HCT116 (cell line): ENCODE measurements at regions not wholly inside any gene's neighbourhood (a gene's known extent, or its start where the extent isn't known, plus 50 kb on each side); places are given as distances from the start of the nearest gene placed in this dataset.

Source experiments
- ATAC-seq: fragments of 200-7000 bp; cut with Tn5 transposase; 2 replicates; pipeline ENCODE4 v1.9.1; 2020; ENCODE audit warnings: mild to moderate bottlenecking, moderate library complexity
- BruUV-seq: library from RNA; stranded (reverse); fragments of 400-500 nt; replicated peaks from 2 replicates; lab custom pipeline; 2021; lab: Mats Ljungman, UMichigan
- CTCF ChIA-PET: fragments of 300-600 bp; sonication (Branson Sonifier 250); formaldehyde crosslinking; loops from one replicate; lab custom pipeline; 2021; ENCODE audit warnings: antibody characterized with exemption; lab: Charles Lee
- POLR2A ChIA-PET: fragments of 300-600, 350-600 bp; sonication (Branson Sonifier 250); formaldehyde crosslinking; loops from one replicate; lab custom pipeline; 2021; ENCODE audit warnings: antibody characterized with exemption; lab: Charles Lee
- RAD21 ChIA-PET, 2 experiments: fragments of 300-600 bp; sonication (Branson Sonifier 250); formaldehyde crosslinking; loops; one replicate each; lab custom pipeline; 2023; ENCODE audit warnings: low total read pairs in 2 of 2; ENCODE audit not compliant: uncharacterized antibody in 2 of 2, unreplicated experiment in 2 of 2, low non-redundant PET in 1 of 2; lab: Charles Lee
- DNase-seq: peaks from one replicate; pipeline ENCODE4 v3.0.0-alpha.2; 2010; ENCODE audit warnings: low read depth, low spot score
- H2AFZ ChIP-seq: fragments of 200-600 bp; shearing (Covaris generic), sonication (generic); 2 replicates; pipeline ENCODE4 v1.6.1; 2017; ENCODE audit warnings: low read depth, mixed run types, mixed read lengths, antibody characterized with exemption, low read length; ENCODE audit not compliant: poor library complexity, severe bottlenecking
- H3K27ac ChIP-seq: 2 replicates; pipeline ENCODE4 v1.5.1; 2012; ENCODE audit warnings: low read depth, low read length
- H3K27me3 ChIP-seq: fragments of 200-600 bp; sonication (generic); 2 replicates; pipeline ENCODE4 v1.6.1; 2016; ENCODE audit warnings: mixed run types, low read length, mixed read lengths; ENCODE audit not compliant: insufficient read depth
- H3K36me3 ChIP-seq, 2 experiments: fragments of 200-500 bp in 1 of 2; fragments of 200-600 bp in 1 of 2; sonication (Bioruptor generic) in 1 of 2; sonication (generic) in 1 of 2; 2 replicates each; pipeline versions ENCODE4 v1.5.1 to v1.6.1; 2014 to 2016; ENCODE audit warnings: low read length in 2 of 2, inconsistent platforms in 1 of 2, mixed read lengths in 1 of 2, mixed run types in 1 of 2; ENCODE audit not compliant: insufficient read depth in 2 of 2, control insufficient read depth in 1 of 2
- H3K4me1 ChIP-seq, 2 experiments: fragments of 200-600 bp in 1 of 2; sonication (generic) in 1 of 2; 2 replicates each; pipeline versions ENCODE4 v1.5.1 to v1.6.1; 2012 to 2017; ENCODE audit warnings: low read length in 2 of 2, inconsistent platforms in 1 of 2, mild to moderate bottlenecking in 1 of 2, mixed read lengths in 1 of 2, mixed run types in 1 of 2, moderate library complexity in 1 of 2; ENCODE audit not compliant: insufficient read depth in 2 of 2, control insufficient read depth in 1 of 2
- H3K4me2 ChIP-seq: fragments of 200-600 bp; sonication (generic); 2 replicates; pipeline ENCODE4 v1.6.1; 2017; ENCODE audit warnings: mixed run types, low read length, mixed read lengths
- H3K4me3 ChIP-seq, 2 experiments: fragments of 200-600 bp in 1 of 2; sonication (generic) in 1 of 2; replicated peaks in 1 of 2; 2 replicates each; pipeline ENCODE4 v1.5.1; 2011 to 2016; ENCODE audit warnings: low read length in 2 of 2, control low read depth in 1 of 2, low read depth in 1 of 2, mild to moderate bottlenecking in 1 of 2, mixed read lengths in 1 of 2, mixed run types in 1 of 2
- H3K79me2 ChIP-seq: fragments of 200-600 bp; sonication (generic); 2 replicates; pipeline ENCODE4 v1.6.1; 2017; ENCODE audit warnings: mild to moderate bottlenecking, mixed run types, low read length, moderate library complexity, mixed read lengths; ENCODE audit not compliant: insufficient read depth
- H3K9ac ChIP-seq: fragments of 200-600 bp; sonication (generic); 2 replicates; pipeline ENCODE4 v1.6.1; 2016; ENCODE audit warnings: low read length, mixed read lengths
- H3K9me2 ChIP-seq: fragments of 200-600 bp; sonication (generic), shearing (Covaris generic); 2 replicates; pipeline ENCODE4 v1.6.1; 2017; ENCODE audit warnings: mixed run types, mild to moderate bottlenecking, moderate library complexity; ENCODE audit not compliant: insufficient read depth
- H3K9me3 ChIP-seq, 2 experiments: fragments of 200-500 bp in 1 of 2; fragments of 200-600 bp in 1 of 2; sonication (Bioruptor generic) in 1 of 2; sonication (generic) in 1 of 2; 2 replicates each; pipeline ENCODE4 v1.6.1; 2014 to 2017; ENCODE audit warnings: low read length in 2 of 2, mixed read lengths in 2 of 2, inconsistent platforms in 1 of 2, low read depth in 1 of 2, mild to moderate bottlenecking in 1 of 2, mixed run types in 1 of 2, moderate library complexity in 1 of 2; ENCODE audit not compliant: control insufficient read depth in 1 of 2, insufficient read depth in 1 of 2
- H4K20me1 ChIP-seq: fragments of 200-600 bp; sonication (generic), shearing (Covaris generic); 2 replicates; pipeline ENCODE4 v1.6.1; 2017; ENCODE audit warnings: mixed run types, mild to moderate bottlenecking, moderate library complexity; ENCODE audit not compliant: insufficient read depth
- CBX3 ChIP-seq: IDR thresholded peaks from 2 replicates; pipeline ENCODE4 v1.6.1; 2012; ENCODE audit warnings: low read depth
- CEBPB ChIP-seq: IDR thresholded peaks from 2 replicates; pipeline ENCODE4 v1.6.1; 2012; ENCODE audit warnings: low read depth
- CTCF ChIP-seq, 3 experiments: fragments of 200-600 bp in 1 of 3; sonication (generic) in 1 of 3; IDR thresholded peaks in 2 of 3; conservative IDR thresholded peaks in 1 of 3; 2 replicates each; pipeline ENCODE4 v1.5.1; 2012 to 2017; ENCODE audit warnings: low read depth in 2 of 3, low read length in 2 of 3, antibody characterized with exemption in 1 of 3, borderline replicate concordance in 1 of 3, control low read depth in 1 of 3, mild to moderate bottlenecking in 1 of 3, mixed read lengths in 1 of 3, mixed run types in 1 of 3, moderate library complexity in 1 of 3; ENCODE audit not compliant: insufficient read depth in 1 of 3
- ELF1 ChIP-seq: IDR thresholded peaks from 2 replicates; pipeline ENCODE4 v1.6.1; 2012; ENCODE audit warnings: low read depth, borderline replicate concordance
- EZH2 ChIP-seq: fragments of 200-600 bp; sonication (generic); IDR thresholded peaks from 2 replicates; pipeline ENCODE4 v1.6.1; 2017; ENCODE audit warnings: antibody characterized with exemption, mixed run types
- EZH2phosphoT487 ChIP-seq: fragments of 200-600 bp; IDR thresholded peaks from 2 replicates; pipeline ENCODE4 v1.6.1; 2018; ENCODE audit warnings: antibody characterized with exemption, borderline replicate concordance
- FOSL1 ChIP-seq: IDR thresholded peaks from 2 replicates; pipeline ENCODE4 v1.6.1; 2012; ENCODE audit warnings: low read depth
- JUND ChIP-seq: IDR thresholded peaks from 2 replicates; pipeline ENCODE4 v1.6.1; 2012
- POLR2A ChIP-seq: IDR thresholded peaks from 2 replicates; pipeline ENCODE4 v1.7.0; 2011; ENCODE audit warnings: borderline replicate concordance; ENCODE audit not compliant: insufficient read depth, insufficient read length; ENCODE audit errors: extremely low read depth
- POLR2AphosphoS5 ChIP-seq: IDR thresholded peaks from 2 replicates; pipeline ENCODE4 v1.6.1; 2011; ENCODE audit warnings: mild to moderate bottlenecking, low read depth, low read length, moderate library complexity
- RAD21 ChIP-seq: IDR thresholded peaks from 2 replicates; pipeline ENCODE4 v1.6.1; 2012; ENCODE audit warnings: low read depth, mild to moderate bottlenecking
- SP1 ChIP-seq: IDR thresholded peaks from 2 replicates; pipeline ENCODE4 v1.6.1; 2012; ENCODE audit warnings: low read depth
- SRF ChIP-seq: IDR thresholded peaks from 2 replicates; pipeline ENCODE4 v1.6.1; 2012; ENCODE audit warnings: low read depth
- TCF7L2 ChIP-seq: IDR thresholded peaks from 2 replicates; pipeline ENCODE4 v1.7.0; 2011; ENCODE audit warnings: borderline replicate concordance, inconsistent platforms; ENCODE audit not compliant: insufficient read depth, insufficient read length; ENCODE audit errors: extremely low read depth
- YY1 ChIP-seq: IDR thresholded peaks from 2 replicates; pipeline ENCODE4 v1.6.1; 2011; ENCODE audit warnings: low read length, low read depth, moderate library complexity, mild to moderate bottlenecking; ENCODE audit not compliant: insufficient replicate concordance; ENCODE audit errors: extremely low read depth
- ZFX ChIP-seq: fragments of 450-650 bp; IDR thresholded peaks from 2 replicates; pipeline ENCODE4 v1.6.1; 2017
- ZNF274 ChIP-seq: fragments of 200-500 bp; sonication (Bioruptor generic); IDR thresholded peaks from 2 replicates; pipeline ENCODE4 v1.6.1; 2014; ENCODE audit warnings: mild to moderate bottlenecking, low read depth, low read length, inconsistent platforms
- intact Hi-C: fragments of 100-400 bp; cut with micrococcal nuclease; formaldehyde crosslinking; loops from 2 replicates; pipeline ENCODE4 v1.10.0; 2022
- TF ChIP-seq, protein P1 (sequence below): IDR thresholded peaks from 2 replicates; pipeline ENCODE4 v1.6.1; 2012
- TF ChIP-seq, protein P2 (sequence below): IDR thresholded peaks from 2 replicates; pipeline ENCODE4 v1.6.1; 2012

GRCh38 chr2:123163398-123163797 lies 861.7 kb upstream of the CNTNAP5 start:
- Histone ChIP-seq H2AFZ (no peak overlapping the region), H3K4me3 (no peak overlapping the region), H3K36me3 (no peaks in the 10 kb centered on the region), H3K27me3 (no peaks in the 10 kb centered on the region), H3K9me3 (peaks cover 7 to 37% of the 10 kb centered on the region in 2 experiments; a peak in 2 of 4 replicates), H3K4me1 (no peaks in the 10 kb centered on the region), H3K79me2 (no peaks in the 10 kb centered on the region), H3K27ac (no peak overlapping the region), H3K9me2 (no peaks in the 10 kb centered on the region), H4K20me1 (no peaks in the 10 kb centered on the region), H3K4me2 (no peak overlapping the region), H3K9ac (no peak overlapping the region)
- no TSS peak for BruUV-seq
- CTCF ChIA-PET: no interaction called here
- ATAC-seq (no peak), DNase-seq (no peak)
- RAD21 ChIA-PET: no interaction called here
- POLR2A ChIA-PET: no interaction called here
- intact Hi-C loops: no loop called here
- TF ChIP-seq FOSL1 (no peak), CEBPB (no peak), EZH2 (no peak), ELF1 (no peak), ZFX (no peak), ZNF274 (no peak), JUND (no peak), TCF7L2 (no peak), EZH2phosphoT487 (no peak), POLR2A (no peak), POLR2AphosphoS5 (no peak), CBX3 (no peak), SP1 (no peak), RAD21 (no peak), CTCF (IDR thresholded peaks at IDR 0.05 in 2 of 3, conservative IDR thresholded peaks at IDR 0.05 in 1 of 3; ENCODE audit: borderline replicate concordance in 1 of 3, insufficient read depth in 1 of 3, low read depth in 2 of 3, low read length in 2 of 3) (no peak), YY1 (no peak), SRF (no peak)
- TF ChIP-seq, protein P1, sequence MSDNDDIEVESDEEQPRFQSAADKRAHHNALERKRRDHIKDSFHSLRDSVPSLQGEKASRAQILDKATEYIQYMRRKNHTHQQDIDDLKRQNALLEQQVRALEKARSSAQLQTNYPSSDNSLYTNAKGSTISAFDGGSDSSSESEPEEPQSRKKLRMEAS: no peak
- TF ChIP-seq, protein P2, sequence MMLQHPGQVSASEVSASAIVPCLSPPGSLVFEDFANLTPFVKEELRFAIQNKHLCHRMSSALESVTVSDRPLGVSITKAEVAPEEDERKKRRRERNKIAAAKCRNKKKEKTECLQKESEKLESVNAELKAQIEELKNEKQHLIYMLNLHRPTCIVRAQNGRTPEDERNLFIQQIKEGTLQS: no peak
